Astrocyte (in vitro differentiated cells and primary cell): ENCODE measurements at regions not wholly inside any gene's neighbourhood (a gene's known extent, or its start where the extent isn't known, plus 50 kb on each side); places are given as distances from the start of the nearest gene placed in this dataset.

ENCODE experiments used
- DNase-seq: peaks from one replicate; pipeline ENCODE4 v3.0.0-alpha.2; 2010; ENCODE audit warnings: low read depth
- FAIRE-seq: peaks from 2 replicates; lab custom pipeline; 2011; peaks lifted over from hg19 to GRCh38; lab: Jason Lieb, UNC
- H2AFZ ChIP-seq: 2 replicates; pipeline ENCODE4 v1.6.0; 2012; ENCODE audit warnings: low read depth, low read length, inconsistent platforms
- H3K27ac ChIP-seq: 2 replicates; pipeline ENCODE4 v1.5.1; 2011; ENCODE audit warnings: low read depth, low read length, inconsistent platforms
- H3K27me3 ChIP-seq: 2 replicates; pipeline ENCODE4 v1.6.0; 2011; ENCODE audit warnings: low read length, inconsistent platforms; ENCODE audit not compliant: insufficient read depth
- H3K36me3 ChIP-seq: 2 replicates; pipeline ENCODE4 v1.5.1; 2011; ENCODE audit warnings: low read length, inconsistent platforms; ENCODE audit not compliant: insufficient read depth
- H3K4me1 ChIP-seq: 2 replicates; pipeline ENCODE4 v1.5.1; 2011; ENCODE audit warnings: low read length, inconsistent platforms; ENCODE audit not compliant: insufficient read depth
- H3K4me2 ChIP-seq: 2 replicates; pipeline ENCODE4 v1.6.0; 2012; ENCODE audit warnings: low read length, inconsistent platforms
- H3K4me3 ChIP-seq: 2 replicates; pipeline ENCODE4 v1.5.1; 2011; ENCODE audit warnings: low read depth, mild to moderate bottlenecking, low read length, inconsistent platforms; ENCODE audit not compliant: insufficient read depth
- H3K79me2 ChIP-seq: 2 replicates; pipeline ENCODE4 v1.6.0; 2012; ENCODE audit warnings: mild to moderate bottlenecking, low read length, inconsistent platforms; ENCODE audit not compliant: insufficient read depth
- H3K9ac ChIP-seq: 2 replicates; pipeline ENCODE4 v1.6.0; 2012; ENCODE audit warnings: mild to moderate bottlenecking, low read length, inconsistent platforms
- H3K9me3 ChIP-seq: 2 replicates; pipeline ENCODE4 v1.5.1; 2012; ENCODE audit warnings: low read depth, mild to moderate bottlenecking, low read length, inconsistent platforms; ENCODE audit not compliant: insufficient read depth
- H4K20me1 ChIP-seq: 2 replicates; pipeline ENCODE4 v1.6.0; 2012; ENCODE audit warnings: low read length, inconsistent platforms; ENCODE audit not compliant: insufficient read depth
- H3K27ac Mint-ChIP-seq: one replicate; pipeline ENCODE4 v1.8.0; 2021; ENCODE audit warnings: mild to moderate bottlenecking, mixed read lengths; ENCODE audit not compliant: unreplicated experiment
- H3K27me3 Mint-ChIP-seq: one replicate; pipeline ENCODE4 v1.8.0; 2021; ENCODE audit warnings: low read depth, mixed read lengths; ENCODE audit not compliant: unreplicated experiment
- H3K36me3 Mint-ChIP-seq: one replicate; pipeline ENCODE4 v1.8.0; 2021; ENCODE audit warnings: low read depth, mixed read lengths; ENCODE audit not compliant: unreplicated experiment
- H3K4me1 Mint-ChIP-seq: one replicate; pipeline ENCODE4 v1.8.0; 2021; ENCODE audit warnings: low read depth, mixed read lengths; ENCODE audit not compliant: unreplicated experiment
- H3K4me3 Mint-ChIP-seq: one replicate; pipeline ENCODE4 v1.8.0; 2021; ENCODE audit warnings: mild to moderate bottlenecking, moderate library complexity, mixed read lengths; ENCODE audit not compliant: unreplicated experiment
- H3K9me3 Mint-ChIP-seq: one replicate; pipeline ENCODE4 v1.8.0; 2021; ENCODE audit warnings: mild to moderate bottlenecking, mixed read lengths; ENCODE audit not compliant: unreplicated experiment
- CTCF ChIP-seq: IDR thresholded peaks from 2 replicates; pipeline ENCODE4 v1.5.1; 2011; ENCODE audit warnings: low read depth, mild to moderate bottlenecking, inconsistent platforms, low read length, moderate library complexity; ENCODE audit not compliant: insufficient read depth
- EZH2 ChIP-seq: IDR thresholded peaks from 2 replicates; pipeline ENCODE4 v1.6.1; 2012; ENCODE audit warnings: mild to moderate bottlenecking, low read length, inconsistent platforms; ENCODE audit not compliant: insufficient read depth

- H3K27ac Mint-ChIP-seq, result no peak overlapping the region
- Histone ChIP-seq H3K27me3 (no peaks in the 10 kb centered on the region), H4K20me1 (no peaks in the 10 kb centered on the region), H3K4me1 (no peaks in the 10 kb centered on the region), H3K27ac (no peak overlapping the region), H3K36me3 (no peaks in the 10 kb centered on the region), H2AFZ (no peak overlapping the region), H3K9me3 (no peaks in the 10 kb centered on the region), H3K79me2 (no peaks in the 10 kb centered on the region), H3K4me3 (no peak overlapping the region), H3K4me2 (no peak overlapping the region), H3K9ac (no peak overlapping the region)
- H3K27me3 Mint-ChIP-seq, result no peaks in the 10 kb centered on the region
- no peaks in the 10 kb centered on the region for H3K9me3 Mint-ChIP-seq
- DNase-seq (no peak), FAIRE-seq (no peak)
- no peak overlapping the region for H3K4me3 Mint-ChIP-seq
- TF ChIP-seq EZH2, result no peak
- no peaks in the 10 kb centered on the region for H3K4me1 Mint-ChIP-seq
- no peaks in the 10 kb centered on the region for H3K36me3 Mint-ChIP-seq
Measured at GRCh38 chr14:54047645-54048308, 91.2 kb upstream of the BMP4 start.

GRCh38 chr14:54048311-54048710 is 91.7 kb upstream of the BMP4 start:
- Histone ChIP-seq H4K20me1 (no peaks in the 10 kb centered on the region), H3K79me2 (no peaks in the 10 kb centered on the region), H2AFZ (no peak overlapping the region), H3K9ac (no peak overlapping the region), H3K4me2 (no peak overlapping the region), H3K4me3 (no peak overlapping the region), H3K36me3 (no peaks in the 10 kb centered on the region), H3K9me3 (no peaks in the 10 kb centered on the region), H3K27me3 (no peaks in the 10 kb centered on the region), H3K4me1 (no peaks in the 10 kb centered on the region), H3K27ac (no peak overlapping the region)
- FAIRE-seq (no peak), DNase-seq (no peak)
- Mint-ChIP-seq H3K4me3 (no peak overlapping the region), H3K4me1 (no peaks in the 10 kb centered on the region), H3K27me3 (no peaks in the 10 kb centered on the region), H3K36me3 (no peaks in the 10 kb centered on the region), H3K27ac (no peak overlapping the region), H3K9me3 (no peaks in the 10 kb centered on the region)
- TF ChIP-seq EZH2, result no peak
- TF ChIP-seq CTCF, result no peak

DNA sequence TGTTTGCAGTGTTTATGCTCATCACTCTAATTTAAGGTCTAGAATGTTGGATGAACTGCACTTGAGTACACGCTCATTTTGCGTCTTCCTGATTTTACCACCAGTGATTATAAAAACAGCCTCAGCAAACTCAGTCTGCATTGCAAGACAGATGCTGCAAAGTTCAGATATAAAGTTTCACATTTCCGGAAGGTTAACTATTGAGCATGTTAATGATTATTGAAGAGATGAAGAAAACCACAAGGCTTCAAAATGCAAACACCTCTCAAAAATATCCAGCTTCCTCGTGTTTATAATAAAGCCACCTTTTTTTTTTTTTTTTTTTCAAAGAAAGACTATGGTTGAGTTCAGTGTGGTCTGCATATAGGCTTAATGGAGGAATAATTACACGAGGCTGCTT is 92.1 kb upstream of the BMP4 start:
- H3K36me3 ChIP-seq, result no peaks in the 10 kb centered on the region
- H3K9me3 ChIP-seq, result no peaks in the 10 kb centered on the region
- H2AFZ ChIP-seq, result no peak overlapping the region
- DNase-seq (no peak), FAIRE-seq (no peak)
- no peak for TF ChIP-seq CTCF
- TF ChIP-seq EZH2, result no peak
- Mint-ChIP-seq H3K27me3 (no peaks in the 10 kb centered on the region), H3K4me1 (no peaks in the 10 kb centered on the region), H3K27ac (no peak overlapping the region), H3K4me3 (no peak overlapping the region), H3K36me3 (no peaks in the 10 kb centered on the region), H3K9me3 (no peaks in the 10 kb centered on the region)
- H3K4me1 ChIP-seq, result no peaks in the 10 kb centered on the region
- no peaks in the 10 kb centered on the region for H3K79me2 ChIP-seq
- no peak overlapping the region for H3K9ac ChIP-seq
- no peaks in the 10 kb centered on the region for H4K20me1 ChIP-seq
- no peaks in the 10 kb centered on the region for H3K27me3 ChIP-seq
- no peak overlapping the region for H3K27ac ChIP-seq
- no peak overlapping the region for H3K4me2 ChIP-seq
- no peak overlapping the region for H3K4me3 ChIP-seq
